ENCODE measurements at regions not wholly inside any gene's neighbourhood (a gene's known extent, or its start where the extent isn't known, plus 50 kb on each side); places are given as distances from the start of the nearest gene placed in this dataset.
A peak's percentile ranks its signal among the peaks of the same experiment; 100 is the strongest.

- peak; percentile 63 for DNase-seq
These were observed 242.4 kb downstream of the ALDH8A1 start for GRCh38 chr6:134707342-134708031.

- peak; percentile 83 for DNase-seq
These were observed 243.1 kb downstream of the ALDH8A1 start for GRCh38 chr6:134706806-134707205.

- DNase-seq, result no peak
These were observed 243.7 kb downstream of the ALDH8A1 start for GRCh38 chr6:134706153-134706552.

GRCh38 chr6:134703206-134703605, 246.7 kb downstream of the ALDH8A1 start:
- DNase-seq, result no peak

- DNase-seq, result no peak
These were observed 247.6 kb downstream of the ALDH8A1 start for GRCh38 chr6:134702279-134702678.

GRCh38 chr6:134701301-134701700, 248.6 kb downstream of the ALDH8A1 start:
- DNase-seq, result no peak

GRCh38 chr6:134698228-134698627, 251.7 kb downstream of the ALDH8A1 start:
- DNase-seq, result peak; percentile 43

GRCh38 chr6:134692008-134692407, 257.9 kb downstream of the ALDH8A1 start:
- no peak for DNase-seq

GRCh38 chr6:134691180-134691579, 258.7 kb downstream of the ALDH8A1 start:
- DNase-seq, result no peak

GRCh38 chr6:134690048-134690447, 259.9 kb downstream of the ALDH8A1 start:
- no peak for DNase-seq

GRCh38 chr6:134689641-134690040, 260.3 kb downstream of the ALDH8A1 start:
- no peak for DNase-seq

GRCh38 chr6:134689177-134689576, 260.7 kb downstream of the ALDH8A1 start:
- no peak for DNase-seq

GRCh38 chr6:134686071-134686470, 263.8 kb downstream of the ALDH8A1 start:
- DNase-seq, result peak; percentile 31

- DNase-seq, result no peak
These were observed 265.5 kb downstream of the ALDH8A1 start for GRCh38 chr6:134684423-134684795.

- peak; percentile 70 for DNase-seq
These were observed 266.0 kb downstream of the ALDH8A1 start for GRCh38 chr6:134683783-134684422.

GRCh38 chr6:134680433-134680832, 269.5 kb downstream of the ALDH8A1 start:
- no peak for DNase-seq

- no peak for DNase-seq
These were observed 269.9 kb downstream of the ALDH8A1 start for GRCh38 chr6:134680021-134680420.

GRCh38 chr6:134678436-134678889, 271.4 kb downstream of the ALDH8A1 start:
- DNase-seq, result peak; percentile 93

- DNase-seq, result peak; percentile 68
These were observed 273.3 kb downstream of the ALDH8A1 start for GRCh38 chr6:134676307-134677281.

- DNase-seq, result no peak
These were observed 274.5 kb downstream of the ALDH8A1 start for GRCh38 chr6:134675110-134676054.

GRCh38 chr6:134674562-134674961, 275.3 kb downstream of the ALDH8A1 start:
- no peak for DNase-seq

GRCh38 chr6:134669485-134669884, 280.4 kb downstream of the ALDH8A1 start:
- DNase-seq, result peak; percentile 18

Data from fibroblast of skin of right quadriceps (primary cell).